Loucy (cell line): ENCODE measurements at regions not wholly inside any gene's neighbourhood (a gene's known extent, or its start where the extent isn't known, plus 50 kb on each side); places are given as distances from the start of the nearest gene placed in this dataset.

Experiments used
- CTCF ChIP-seq: fragments of 200-600 bp; sonication (generic); conservative IDR thresholded peaks from 2 replicates; pipeline ENCODE4 v1.5.1; 2014; ENCODE audit warnings: mild to moderate bottlenecking, antibody characterized with exemption, low read length
- EZH2phosphoT487 ChIP-seq: fragments of 200-600 bp; IDR thresholded peaks from 2 replicates; pipeline ENCODE4 v1.6.1; 2018; ENCODE audit warnings: antibody characterized with exemption, mild to moderate bottlenecking, moderate library complexity, borderline replicate concordance

GRCh38 chr10:21110358-21110757, 213.2 kb upstream of the NEBL start:
- no peak for TF ChIP-seq CTCF
- TF ChIP-seq EZH2phosphoT487, result no peak
